C4-2B (cell line): ENCODE measurements at regions not wholly inside any gene's neighbourhood (a gene's known extent, or its start where the extent isn't known, plus 50 kb on each side); places are given as distances from the start of the nearest gene placed in this dataset.

ENCODE experiments used
- CTCF ChIP-seq: fragments of 450-650 bp; conservative IDR thresholded peaks from 2 replicates; pipeline ENCODE4 v1.5.1; 2017; ENCODE audit warnings: mild to moderate bottlenecking
- ZFX ChIP-seq: fragments of 450-650 bp; IDR thresholded peaks from 2 replicates; pipeline ENCODE4 v1.6.1; 2017

DNA sequence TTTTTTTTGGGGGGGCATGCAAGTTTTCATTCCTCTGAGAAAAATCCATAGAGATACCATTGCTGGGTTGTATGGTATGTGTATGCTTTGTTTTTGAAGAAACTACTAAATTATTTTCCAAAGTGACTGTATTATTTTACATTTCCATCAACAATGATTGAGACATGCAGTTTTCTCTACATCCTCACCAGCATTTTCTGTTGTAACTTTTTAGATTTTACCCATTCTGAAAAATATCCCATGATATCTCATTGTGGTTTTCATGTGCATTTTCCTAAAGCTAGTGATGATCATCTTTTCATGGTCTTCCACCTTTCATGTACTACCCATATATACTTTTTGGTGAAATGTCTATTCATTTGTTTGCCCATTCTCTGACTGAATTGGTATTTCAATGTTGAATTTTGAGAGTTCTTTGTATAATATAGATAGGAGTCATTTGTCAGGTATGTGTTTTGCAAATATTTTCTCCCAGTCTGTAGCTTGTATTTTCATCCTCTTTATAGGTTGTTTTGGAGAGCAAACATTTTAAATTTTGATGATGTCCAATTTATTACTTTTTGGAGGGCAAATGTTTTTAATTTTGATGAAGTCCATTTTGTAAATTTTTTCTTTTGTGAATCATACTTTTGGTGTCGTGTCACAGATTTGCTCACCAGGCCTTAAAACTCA lies 827.5 kb upstream of the CITED2 start:
- no peak for TF ChIP-seq CTCF
- no peak for TF ChIP-seq ZFX
